H1 (cell line): ENCODE measurements at regions not wholly inside any gene's neighbourhood (a gene's known extent, or its start where the extent isn't known, plus 50 kb on each side); places are given as distances from the start of the nearest gene placed in this dataset.

Experiments used
- CTCF ChIA-PET: fragments of 300-600 bp; sonication (Branson Sonifier 250); formaldehyde crosslinking; loops from one replicate; lab custom pipeline; 2021; ENCODE audit not compliant: partially characterized antibody; lab: Charles Lee
- POLR2A ChIA-PET: fragments of 300-600 bp; sonication (Branson Sonifier 250); formaldehyde crosslinking; loops from one replicate; lab custom pipeline; 2021; ENCODE audit warnings: inconsistent platforms; ENCODE audit not compliant: partially characterized antibody; lab: Charles Lee
- DNase-seq, 2 experiments: peaks; one replicate each; pipeline versions ENCODE4 v3.0.0 to v3.0.0-alpha.2; 2010 to 2022; ENCODE audit warnings: low spot score in 2 of 2, low read depth in 1 of 2, mixed read lengths in 1 of 2
- FAIRE-seq: peaks from 2 replicates; lab custom pipeline; 2011; peaks lifted over from hg19 to GRCh38; lab: Jason Lieb, UNC
- H2AFZ ChIP-seq: 2 replicates; pipeline ENCODE4 v1.8.1; 2012; ENCODE audit warnings: low read length, inconsistent platforms
- H2AK5ac ChIP-seq: 2 replicates; pipeline ENCODE4 v1.6.1; 2013; ENCODE audit warnings: low read depth, low read length
- H2BK120ac ChIP-seq: replicated peaks from 2 replicates; pipeline ENCODE3; 2013; ENCODE audit warnings: low read depth, low read length, inconsistent platforms
- H2BK12ac ChIP-seq: 2 replicates; pipeline ENCODE4 v1.6.1; 2013; ENCODE audit warnings: low read depth, low read length
- H2BK15ac ChIP-seq: 2 replicates; pipeline ENCODE4 v1.6.1; 2013; ENCODE audit warnings: low read length
- H2BK20ac ChIP-seq: 2 replicates; pipeline ENCODE4 v1.6.1; 2013; ENCODE audit warnings: low read length
- H2BK5ac ChIP-seq: 2 replicates; pipeline ENCODE4 v1.6.1; 2013; ENCODE audit warnings: low read depth, low read length
- H3K14ac ChIP-seq: 2 replicates; pipeline ENCODE4 v1.6.1; 2013; ENCODE audit warnings: inconsistent platforms; ENCODE audit not compliant: insufficient read length
- H3K18ac ChIP-seq: 2 replicates; pipeline ENCODE4 v1.6.1; 2013; ENCODE audit warnings: low read length; ENCODE audit errors: extremely low read depth
- H3K23ac ChIP-seq: 2 replicates; pipeline ENCODE4 v1.6.1; 2013; ENCODE audit warnings: inconsistent platforms; ENCODE audit not compliant: insufficient read length
- H3K23me2 ChIP-seq: 2 replicates; pipeline ENCODE4 v1.6.1; 2013; ENCODE audit warnings: low read depth, low read length
- H3K27ac ChIP-seq: 2 replicates; pipeline ENCODE4 v1.6.1; 2011; ENCODE audit warnings: low read depth, low read length, inconsistent platforms
- H3K27me3 ChIP-seq, 4 experiments: replicated peaks in 1 of 4; 1 replicate in 1 of 4; 2 replicates in 3 of 4; pipeline versions ENCODE4 v1.6.1 to v1.8.1; 2011 to 2013; ENCODE audit warnings: low read length in 3 of 4, mild to moderate bottlenecking in 3 of 4, inconsistent platforms in 2 of 4, mixed read lengths in 2 of 4, moderate library complexity in 1 of 4; ENCODE audit not compliant: control insufficient read depth in 3 of 4, insufficient read depth in 3 of 4; ENCODE audit errors: extremely low read depth in 1 of 4
- H3K36me3 ChIP-seq, 4 experiments: 2 replicates each; pipeline versions ENCODE4 v1.6.1 to v1.8.1; 2011 to 2013; ENCODE audit warnings: mild to moderate bottlenecking in 4 of 4, low read length in 3 of 4, moderate library complexity in 2 of 4, control low read depth in 1 of 4, inconsistent platforms in 1 of 4; ENCODE audit not compliant: insufficient read depth in 4 of 4, control insufficient read depth in 2 of 4
- H3K4ac ChIP-seq: replicated peaks from 2 replicates; pipeline ENCODE3; 2013; ENCODE audit warnings: low read length, low read depth, mixed read lengths, inconsistent platforms; ENCODE audit not compliant: insufficient read length
- H3K4me1 ChIP-seq, 4 experiments: replicated peaks in 1 of 4; 1 replicate in 1 of 4; 2 replicates in 3 of 4; pipeline versions ENCODE4 v1.6.1 to v1.8.1; 2011 to 2013; ENCODE audit warnings: low read length in 3 of 4, inconsistent platforms in 2 of 4, mixed read lengths in 1 of 4; ENCODE audit not compliant: insufficient read depth in 4 of 4, control insufficient read depth in 3 of 4
- H3K4me2 ChIP-seq, 2 experiments: 2 replicates each; pipeline versions ENCODE4 v1.6.1 to v1.8.1; 2011 to 2013; ENCODE audit warnings: low read depth in 2 of 2, low read length in 2 of 2, control low read depth in 1 of 2, inconsistent platforms in 1 of 2, mild to moderate bottlenecking in 1 of 2; ENCODE audit not compliant: insufficient read depth in 1 of 2
- H3K4me3 ChIP-seq, 4 experiments: fragments of 200-600, 300-600 bp in 1 of 4; sonication (generic), shearing (Covaris generic), sonication (Bioruptor Twin) in 1 of 4; 2 replicates each; pipeline versions ENCODE4 v1.5.1 to v1.8.1; 2011 to 2016; ENCODE audit warnings: low read length in 4 of 4, low read depth in 3 of 4, control low read depth in 2 of 4, inconsistent platforms in 2 of 4, mild to moderate bottlenecking in 2 of 4, mixed read lengths in 1 of 4, moderate library complexity in 1 of 4; ENCODE audit not compliant: insufficient read depth in 2 of 4; ENCODE audit errors: extremely low read depth in 1 of 4
- H3K56ac ChIP-seq: replicated peaks from 2 replicates; pipeline ENCODE3; 2013; ENCODE audit warnings: low read depth, mild to moderate bottlenecking, mixed read lengths, low read length, inconsistent platforms; ENCODE audit not compliant: insufficient read length
- H3K79me1 ChIP-seq: 2 replicates; pipeline ENCODE4 v1.6.1; 2013; ENCODE audit warnings: low read depth, low read length, control low read depth
- H3K79me2 ChIP-seq, 2 experiments: 2 replicates each; pipeline versions ENCODE4 v1.6.1 to v1.8.1; 2012 to 2013; ENCODE audit warnings: low read length in 2 of 2, mild to moderate bottlenecking in 2 of 2, inconsistent platforms in 1 of 2; ENCODE audit not compliant: insufficient read depth in 2 of 2, control insufficient read depth in 1 of 2
- H3K9ac ChIP-seq, 4 experiments: replicated peaks in 1 of 4; 1 replicate in 1 of 4; 2 replicates in 3 of 4; pipeline versions ENCODE4 v1.6.1 to v1.8.1; 2011 to 2013; ENCODE audit warnings: low read depth in 3 of 4, low read length in 3 of 4, control low read depth in 2 of 4, mild to moderate bottlenecking in 2 of 4, moderate library complexity in 2 of 4, inconsistent platforms in 1 of 4; ENCODE audit errors: extremely low read depth in 1 of 4
- H3K9me3 ChIP-seq, 2 experiments: 2 replicates each; pipeline versions ENCODE4 v1.6.1 to v1.8.1; 2012 to 2013; ENCODE audit warnings: mild to moderate bottlenecking in 2 of 2, moderate library complexity in 2 of 2, control low read depth in 1 of 2, inconsistent platforms in 1 of 2, low read depth in 1 of 2, low read length in 1 of 2, mixed read lengths in 1 of 2; ENCODE audit not compliant: insufficient read depth in 2 of 2
- H4K20me1 ChIP-seq, 2 experiments: replicated peaks in 1 of 2; 2 replicates each; pipeline versions ENCODE3 to v1.8.1; 2011 to 2013; ENCODE audit warnings: inconsistent platforms in 2 of 2, low read length in 2 of 2, mild to moderate bottlenecking in 1 of 2; ENCODE audit not compliant: insufficient read depth in 2 of 2, control insufficient read depth in 1 of 2
- H4K5ac ChIP-seq: 2 replicates; pipeline ENCODE4 v1.6.1; 2013; ENCODE audit warnings: low read length, low read depth, mixed read lengths, inconsistent platforms; ENCODE audit not compliant: insufficient read length
- H4K8ac ChIP-seq: 2 replicates; pipeline ENCODE4 v1.8.0; 2013; ENCODE audit warnings: mild to moderate bottlenecking, moderate library complexity, low read length, inconsistent platforms; ENCODE audit not compliant: insufficient read depth; ENCODE audit errors: extremely low read depth
- H4K91ac ChIP-seq: replicated peaks from 2 replicates; pipeline ENCODE3; 2013; ENCODE audit warnings: low read length, mixed read lengths, inconsistent platforms; ENCODE audit not compliant: insufficient read length
- CHD2 ChIP-seq: IDR thresholded peaks from 2 replicates; pipeline ENCODE4 v1.6.1; 2012; ENCODE audit warnings: low read length, improper control_type of control experiment
- EP300 ChIP-seq, 2 experiments: IDR thresholded peaks; 1 replicate in 1 of 2; 2 replicates in 1 of 2; pipeline ENCODE4 v1.6.1; 2011 to 2012; ENCODE audit warnings: low read depth in 2 of 2, low read length in 2 of 2, mild to moderate bottlenecking in 2 of 2, borderline replicate concordance in 1 of 2, inconsistent platforms in 1 of 2, moderate library complexity in 1 of 2
- WGBS, 2 experiments: shearing (Covaris generic) in 1 of 2; methylation state at CpG; one replicate each; pipeline versions ENCODE4 v1.1.6 to v1.1.7; 2013 to 2015; ENCODE audit warnings: low lambda C conversion rate in 2 of 2, mixed read lengths in 2 of 2, inconsistent platforms in 1 of 2, low coverage in 1 of 2, missing lambda C conversion rate in 1 of 2; ENCODE audit not compliant: insufficient replicate concordance in 2 of 2, insufficient coverage in 1 of 2, insufficient read length in 1 of 2; ENCODE audit errors: extremely low coverage in 1 of 2, missing lambda C conversion rate in 1 of 2; 5-methylcytosine and 5-hydroxymethylcytosine counted together

DNA sequence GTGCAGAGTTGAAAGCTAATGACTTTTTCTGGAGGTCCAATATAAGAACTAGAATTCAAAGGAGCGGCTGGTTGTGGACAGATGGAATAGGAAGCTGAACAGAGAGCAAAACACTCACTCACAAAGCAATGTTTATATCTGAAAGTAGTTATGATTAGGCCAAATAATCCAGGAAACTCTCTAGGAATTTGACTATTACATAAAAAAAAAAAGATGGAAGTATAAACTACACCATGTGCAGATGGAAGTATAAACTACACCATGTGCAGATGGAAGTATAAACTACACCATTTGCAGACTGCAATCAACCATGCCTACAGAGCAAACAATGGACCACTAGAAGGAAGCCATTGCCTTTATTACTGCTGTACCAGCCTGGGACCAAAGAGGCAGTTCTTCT is 771.1 kb downstream of the BRINP3 start:
- Histone ChIP-seq H3K14ac (no peak overlapping the region), H4K5ac (no peak overlapping the region), H3K27me3 (no peaks in the 10 kb centered on the region), H2BK15ac (no peak overlapping the region), H3K79me1 (no peaks in the 10 kb centered on the region), H3K79me2 (no peaks in the 10 kb centered on the region), H3K4ac (no peak overlapping the region), H4K8ac (no peak overlapping the region), H3K23me2 (no peaks in the 10 kb centered on the region; the same call in 1 of the 2 replicates), H3K4me3 (no peak overlapping the region), H2BK12ac (no peak overlapping the region), H2BK20ac (no peak overlapping the region), H3K4me2 (no peak overlapping the region), H3K27ac (no peak overlapping the region), H2BK5ac (no peak overlapping the region), H3K23ac (no peak overlapping the region), H3K18ac (no peak overlapping the region), H3K9ac (no peak overlapping the region), H2AK5ac (no peak overlapping the region), H3K4me1 (no peaks in the 10 kb centered on the region), H2BK120ac (no peak overlapping the region), H2AFZ (no peak overlapping the region), H3K56ac (no peak overlapping the region), H3K36me3 (no peaks in the 10 kb centered on the region), H4K20me1 (no peaks in the 10 kb centered on the region), H3K9me3 (no peaks in the 10 kb centered on the region), H4K91ac (no peak overlapping the region)
- WGBS, 2 experiments, result 86% methylated on average over 1 of the region's 1 CpG; no CpG with 5 or more reads in 1 of the 2 experiments
- ChIA-PET POLR2A (no interaction called here), CTCF (no interaction called here)
- DNase-seq, result no peak
- TF ChIP-seq EP300 (IDR thresholded peaks at IDR 0.05; ENCODE audit: borderline replicate concordance in 1 of 2, low read depth in 2 of 2, low read length in 2 of 2) (no peak), CHD2 (no peak)
- FAIRE-seq, result no peak
